H9 (cell line): ENCODE measurements at regions not wholly inside any gene's neighbourhood (a gene's known extent, or its start where the extent isn't known, plus 50 kb on each side); places are given as distances from the start of the nearest gene placed in this dataset.

Experiments
- DNase-seq: peaks from one replicate; pipeline ENCODE4 v3.0.0-alpha.2; 2017
- H2AFZ ChIP-seq: one replicate; pipeline ENCODE4 v1.6.1; 2013; ENCODE audit warnings: mild to moderate bottlenecking, low read length, control low read depth, moderate library complexity
- H2AK5ac ChIP-seq: 2 replicates; pipeline ENCODE4 v1.6.1; 2013; ENCODE audit warnings: low read length, control low read depth, mixed read lengths; ENCODE audit not compliant: insufficient read length
- H2BK120ac ChIP-seq: one replicate; pipeline ENCODE4 v1.6.1; 2013; ENCODE audit warnings: low read depth, mild to moderate bottlenecking, low read length, control low read depth, inconsistent platforms; ENCODE audit not compliant: poor library complexity, severe bottlenecking
- H2BK12ac ChIP-seq: 2 replicates; pipeline ENCODE4 v1.6.1; 2013; ENCODE audit warnings: low read length, control low read depth, mixed read lengths, low read depth; ENCODE audit not compliant: insufficient read length
- H2BK15ac ChIP-seq: 2 replicates; pipeline ENCODE4 v1.6.1; 2013; ENCODE audit warnings: low read depth, low read length, control low read depth
- H2BK20ac ChIP-seq: one replicate; pipeline ENCODE4 v1.6.1; 2013; ENCODE audit warnings: low read depth, mild to moderate bottlenecking, low read length, control low read depth, inconsistent platforms; ENCODE audit not compliant: poor library complexity, severe bottlenecking
- H2BK5ac ChIP-seq: 2 replicates; pipeline ENCODE4 v1.6.1; 2013; ENCODE audit warnings: low read length, control low read depth, mixed read lengths; ENCODE audit not compliant: insufficient read length
- H3K14ac ChIP-seq: 2 replicates; pipeline ENCODE4 v1.6.1; 2013; ENCODE audit warnings: low read length, control low read depth; ENCODE audit not compliant: insufficient read depth
- H3K18ac ChIP-seq: 2 replicates; pipeline ENCODE4 v1.6.1; 2013; ENCODE audit warnings: low read depth, mild to moderate bottlenecking, mixed read lengths, low read length, control low read depth; ENCODE audit not compliant: insufficient read length
- H3K23ac ChIP-seq: 2 replicates; pipeline ENCODE4 v1.6.1; 2013; ENCODE audit warnings: low read length, control low read depth, mixed read lengths, low read depth; ENCODE audit not compliant: insufficient read length
- H3K23me2 ChIP-seq: 2 replicates; pipeline ENCODE4 v1.6.1; 2013; ENCODE audit warnings: low read depth, mild to moderate bottlenecking, mixed read lengths, low read length, control low read depth; ENCODE audit not compliant: insufficient read length, poor library complexity, severe bottlenecking
- H3K27ac ChIP-seq: 2 replicates; pipeline ENCODE4 v1.5.1; 2013; ENCODE audit warnings: low read length, control low read depth, mixed read lengths, low read depth; ENCODE audit not compliant: insufficient read length
- H3K27me3 ChIP-seq: 2 replicates; pipeline ENCODE4 v1.6.1; 2013; ENCODE audit warnings: low read length, control low read depth, inconsistent platforms; ENCODE audit not compliant: insufficient read depth
- H3K4ac ChIP-seq: 2 replicates; pipeline ENCODE4 v1.6.1; 2013; ENCODE audit warnings: low read depth, mild to moderate bottlenecking, control low read depth, inconsistent platforms, low read length, moderate library complexity
- H3K4me1 ChIP-seq: 2 replicates; pipeline ENCODE4 v1.6.1; 2013; ENCODE audit warnings: low read length, control low read depth, inconsistent platforms; ENCODE audit not compliant: insufficient read depth
- H3K4me2 ChIP-seq: 2 replicates; pipeline ENCODE4 v1.6.1; 2013; ENCODE audit warnings: low read length, control low read depth, mixed read lengths; ENCODE audit not compliant: insufficient read length, insufficient read depth
- H3K56ac ChIP-seq: 2 replicates; pipeline ENCODE4 v1.6.1; 2013; ENCODE audit warnings: low read depth, mild to moderate bottlenecking, mixed read lengths, low read length, control low read depth; ENCODE audit not compliant: insufficient read length
- H3K79me1 ChIP-seq: 2 replicates; pipeline ENCODE4 v1.6.1; 2013; ENCODE audit warnings: low read depth, mild to moderate bottlenecking, moderate library complexity, low read length, control low read depth, inconsistent platforms; ENCODE audit not compliant: insufficient read depth, poor library complexity, severe bottlenecking
- H3K79me2 ChIP-seq: 2 replicates; pipeline ENCODE4 v1.6.1; 2013; ENCODE audit warnings: low read length, control low read depth, inconsistent platforms; ENCODE audit not compliant: insufficient read depth
- H3K9ac ChIP-seq: 2 replicates; pipeline ENCODE4 v1.6.1; 2013; ENCODE audit warnings: low read length, control low read depth, mixed read lengths; ENCODE audit not compliant: insufficient read length; ENCODE audit errors: extremely low read depth
- H3K9me3 ChIP-seq: one replicate; pipeline ENCODE4 v1.6.1; 2013; ENCODE audit warnings: low read depth, low read length, inconsistent platforms; ENCODE audit not compliant: control insufficient read depth
- H3T11ph ChIP-seq: one replicate; pipeline ENCODE4 v1.6.1; 2013; ENCODE audit warnings: mild to moderate bottlenecking, low read length, control low read depth, inconsistent platforms
- H4K20me1 ChIP-seq: one replicate; pipeline ENCODE4 v1.6.1; 2013; ENCODE audit not compliant: control insufficient read depth, insufficient read length, insufficient read depth
- H4K5ac ChIP-seq: 2 replicates; pipeline ENCODE4 v1.6.1; 2013; ENCODE audit warnings: low read depth, mild to moderate bottlenecking, mixed read lengths, low read length, control low read depth; ENCODE audit not compliant: insufficient read length
- H4K8ac ChIP-seq: replicated peaks from 2 replicates; pipeline ENCODE4 v1.6.1; 2013; ENCODE audit warnings: low read length, control low read depth, mixed read lengths, low read depth; ENCODE audit not compliant: insufficient read length
- H4K91ac ChIP-seq: 2 replicates; pipeline ENCODE4 v1.6.1; 2013; ENCODE audit warnings: low read depth, mild to moderate bottlenecking, moderate library complexity, mixed read lengths, low read length, control low read depth; ENCODE audit not compliant: insufficient read length
- H3K27ac Mint-ChIP-seq, 3 experiments: 2 replicates in 2 of 3; 3 replicates in 1 of 3; pipeline ENCODE4 v1.8.0; 2020 to 2021; ENCODE audit warnings: mixed read lengths in 3 of 3, mild to moderate bottlenecking in 1 of 3, moderate library complexity in 1 of 3
- H3K27me3 Mint-ChIP-seq: 2 replicates; pipeline ENCODE4 v1.8.0; 2021; ENCODE audit warnings: low read depth, mild to moderate bottlenecking, moderate library complexity, mixed read lengths
- H3K36me3 Mint-ChIP-seq, 3 experiments: 2 replicates in 2 of 3; 3 replicates in 1 of 3; pipeline ENCODE4 v1.8.0; 2020 to 2021; ENCODE audit warnings: low read depth in 3 of 3, mixed read lengths in 3 of 3; ENCODE audit not compliant: insufficient read depth in 1 of 3
- H3K4me1 Mint-ChIP-seq, 2 experiments: 2 replicates each; pipeline ENCODE4 v1.8.0; 2020; ENCODE audit warnings: mixed read lengths in 2 of 2
- H3K4me3 Mint-ChIP-seq, 2 experiments: 2 replicates in 1 of 2; 3 replicates in 1 of 2; pipeline ENCODE4 v1.8.0; 2020 to 2021; ENCODE audit warnings: mild to moderate bottlenecking in 2 of 2, mixed read lengths in 2 of 2, moderate library complexity in 1 of 2
- H3K9me3 Mint-ChIP-seq, 2 experiments: 2 replicates in 1 of 2; 3 replicates in 1 of 2; pipeline ENCODE4 v1.8.0; 2020; ENCODE audit warnings: mild to moderate bottlenecking in 2 of 2, mixed read lengths in 2 of 2, moderate library complexity in 1 of 2
- WGBS: extraction: QIAGEN DNeasy Blood & Tissue Kit; methylation state at CpG from one replicate; pipeline ENCODE4 v1.1.7; 2013; ENCODE audit warnings: missing lambda C conversion rate, low lambda C conversion rate, mixed read lengths; ENCODE audit not compliant: insufficient read length; ENCODE audit errors: extremely low coverage; 5-methylcytosine and 5-hydroxymethylcytosine counted together
- TF ChIP-seq, protein P1 (sequence below): fragments of 200-600 bp; sonication (generic); conservative IDR thresholded peaks from 3 replicates; pipeline ENCODE4 v1.8.0; 2021; ENCODE audit warnings: antibody characterized with exemption, mild to moderate bottlenecking

GRCh38 chr7:67760971-67761370 lies 764.3 kb downstream of the TYW1 start:
- no peaks in the 10 kb centered on the region for H3K9me3 Mint-ChIP-seq
- Histone ChIP-seq H2BK15ac (no peak overlapping the region), H3K18ac (no peak overlapping the region), H2AFZ (no peak overlapping the region), H3K27me3 (no peaks in the 10 kb centered on the region), H4K5ac (no peak overlapping the region), H2BK12ac (no peak overlapping the region), H3K9ac (no peak overlapping the region), H2BK120ac (no peak overlapping the region), H3T11ph (no peak overlapping the region), H2BK20ac (no peak overlapping the region), H3K79me2 (no peaks in the 10 kb centered on the region), H3K14ac (no peak overlapping the region), H3K56ac (no peak overlapping the region), H3K23ac (no peak overlapping the region), H3K9me3 (no peaks in the 10 kb centered on the region), H4K91ac (no peak overlapping the region), H2BK5ac (no peak overlapping the region), H3K79me1 (no peaks in the 10 kb centered on the region), H4K8ac (no peak overlapping the region), H3K4me2 (no peak overlapping the region), H4K20me1 (no peaks in the 10 kb centered on the region), H3K27ac (no peak overlapping the region), H3K4me1 (no peaks in the 10 kb centered on the region), H3K23me2 (no peaks in the 10 kb centered on the region), H3K4ac (no peak overlapping the region), H2AK5ac (no peak overlapping the region)
- DNase-seq = no peak
- TF ChIP-seq, protein P1, sequence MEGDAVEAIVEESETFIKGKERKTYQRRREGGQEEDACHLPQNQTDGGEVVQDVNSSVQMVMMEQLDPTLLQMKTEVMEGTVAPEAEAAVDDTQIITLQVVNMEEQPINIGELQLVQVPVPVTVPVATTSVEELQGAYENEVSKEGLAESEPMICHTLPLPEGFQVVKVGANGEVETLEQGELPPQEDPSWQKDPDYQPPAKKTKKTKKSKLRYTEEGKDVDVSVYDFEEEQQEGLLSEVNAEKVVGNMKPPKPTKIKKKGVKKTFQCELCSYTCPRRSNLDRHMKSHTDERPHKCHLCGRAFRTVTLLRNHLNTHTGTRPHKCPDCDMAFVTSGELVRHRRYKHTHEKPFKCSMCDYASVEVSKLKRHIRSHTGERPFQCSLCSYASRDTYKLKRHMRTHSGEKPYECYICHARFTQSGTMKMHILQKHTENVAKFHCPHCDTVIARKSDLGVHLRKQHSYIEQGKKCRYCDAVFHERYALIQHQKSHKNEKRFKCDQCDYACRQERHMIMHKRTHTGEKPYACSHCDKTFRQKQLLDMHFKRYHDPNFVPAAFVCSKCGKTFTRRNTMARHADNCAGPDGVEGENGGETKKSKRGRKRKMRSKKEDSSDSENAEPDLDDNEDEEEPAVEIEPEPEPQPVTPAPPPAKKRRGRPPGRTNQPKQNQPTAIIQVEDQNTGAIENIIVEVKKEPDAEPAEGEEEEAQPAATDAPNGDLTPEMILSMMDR = no peak
- no peak overlapping the region for H3K27ac Mint-ChIP-seq
- no peaks in the 10 kb centered on the region for H3K27me3 Mint-ChIP-seq
- no peaks in the 10 kb centered on the region; a peak in 1 of 7 replicates for H3K36me3 Mint-ChIP-seq
- H3K4me1 Mint-ChIP-seq = peaks cover 0 to 3% of the 10 kb centered on the region in 2 experiments; a peak in 1 of 4 replicates
- no peak overlapping the region for H3K4me3 Mint-ChIP-seq
- WGBS = no CpG with 5 or more reads among the region's 1 CpG
